ENCODE measurements at regions not wholly inside any gene's neighbourhood (a gene's known extent, or its start where the extent isn't known, plus 50 kb on each side); places are given as distances from the start of the nearest gene placed in this dataset.

DNA sequence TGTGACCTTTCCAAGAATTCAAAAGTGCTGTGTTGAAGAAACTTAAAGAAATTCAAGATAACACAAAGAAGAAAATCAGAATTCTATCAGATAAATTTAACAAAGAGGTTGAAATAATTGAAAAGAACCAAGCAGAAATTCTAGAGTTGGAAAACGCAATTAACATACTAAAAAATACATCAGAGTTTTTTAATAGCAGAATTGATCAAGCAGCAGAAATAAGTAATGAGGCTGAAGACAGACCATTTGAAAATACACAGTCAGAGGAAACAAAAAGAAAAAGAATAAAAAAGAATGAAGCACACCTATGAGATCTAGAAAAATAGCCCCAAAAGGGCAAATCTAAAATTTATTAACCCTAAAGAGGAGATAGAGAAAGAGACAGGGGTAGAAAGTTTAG lies 218.1 kb upstream of the KAZN start:
- TF ChIP-seq, protein P1, sequence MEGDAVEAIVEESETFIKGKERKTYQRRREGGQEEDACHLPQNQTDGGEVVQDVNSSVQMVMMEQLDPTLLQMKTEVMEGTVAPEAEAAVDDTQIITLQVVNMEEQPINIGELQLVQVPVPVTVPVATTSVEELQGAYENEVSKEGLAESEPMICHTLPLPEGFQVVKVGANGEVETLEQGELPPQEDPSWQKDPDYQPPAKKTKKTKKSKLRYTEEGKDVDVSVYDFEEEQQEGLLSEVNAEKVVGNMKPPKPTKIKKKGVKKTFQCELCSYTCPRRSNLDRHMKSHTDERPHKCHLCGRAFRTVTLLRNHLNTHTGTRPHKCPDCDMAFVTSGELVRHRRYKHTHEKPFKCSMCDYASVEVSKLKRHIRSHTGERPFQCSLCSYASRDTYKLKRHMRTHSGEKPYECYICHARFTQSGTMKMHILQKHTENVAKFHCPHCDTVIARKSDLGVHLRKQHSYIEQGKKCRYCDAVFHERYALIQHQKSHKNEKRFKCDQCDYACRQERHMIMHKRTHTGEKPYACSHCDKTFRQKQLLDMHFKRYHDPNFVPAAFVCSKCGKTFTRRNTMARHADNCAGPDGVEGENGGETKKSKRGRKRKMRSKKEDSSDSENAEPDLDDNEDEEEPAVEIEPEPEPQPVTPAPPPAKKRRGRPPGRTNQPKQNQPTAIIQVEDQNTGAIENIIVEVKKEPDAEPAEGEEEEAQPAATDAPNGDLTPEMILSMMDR (IDR thresholded peaks at IDR 0.05): no peak
- no peak for TF ChIP-seq POLR2A (IDR thresholded peaks at IDR 0.05)
